Renal cortex interstitium (tissue), 11 donors: ENCODE measurements at regions not wholly inside any gene's neighbourhood (a gene's known extent, or its start where the extent isn't known, plus 50 kb on each side); places are given as distances from the start of the nearest gene placed in this dataset.
"Not testable (repeated sequence)": the region's sequence is repeated elsewhere in the genome, so short reads cannot be mapped to it uniquely, and the experiment has no call there.

Experiments used
- DNase-seq, 11 donors: peaks; one replicate each; pipeline ENCODE4 v3.0.0-alpha.2; 2013; ENCODE audit warnings: low read depth in 9 of 11, low spot score in 4 of 11; ENCODE audit errors: extremely low read depth in 1 of 11

- no peak for DNase-seq
These were observed 86.3 kb downstream of the NUS1 start for GRCh38 chr6:117761610-117762009.

- DNase-seq = no peak
These were observed 96.1 kb downstream of the NUS1 start for GRCh38 chr6:117771403-117771802.

GRCh38 chr6:117776441-117776840 lies 101.2 kb downstream of the NUS1 start:
- no peak for DNase-seq

- DNase-seq = no peak
These were observed 106.3 kb downstream of the NUS1 start for GRCh38 chr6:117781550-117781949.

DNA sequence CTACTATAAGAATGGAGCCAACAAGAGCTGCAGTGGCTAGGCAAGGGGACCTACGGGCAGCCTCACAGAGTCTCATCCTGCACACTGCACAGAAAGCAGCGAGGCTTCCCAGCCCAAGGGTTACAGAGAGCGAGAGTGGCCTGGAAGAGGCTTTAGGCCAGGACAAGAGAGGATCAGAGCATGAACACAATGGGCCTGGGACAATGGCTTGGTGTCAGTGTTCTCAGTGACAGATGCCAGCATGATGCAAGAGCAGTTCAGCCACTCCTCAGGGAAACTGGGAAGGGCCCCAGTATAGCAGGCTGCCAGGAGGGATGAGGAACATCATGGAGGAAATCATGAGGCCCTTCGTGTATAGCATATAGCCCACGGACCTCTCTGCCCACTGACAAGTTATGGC lies 108.0 kb downstream of the NUS1 start:
- no peak for DNase-seq

- no peak for DNase-seq
These were observed 115.7 kb downstream of the NUS1 start for GRCh38 chr6:117791012-117791411.

- DNase-seq = no peak
These were observed 111.8 kb upstream of the SLC35F1 start for GRCh38 chr6:117795234-117795633.

DNA sequence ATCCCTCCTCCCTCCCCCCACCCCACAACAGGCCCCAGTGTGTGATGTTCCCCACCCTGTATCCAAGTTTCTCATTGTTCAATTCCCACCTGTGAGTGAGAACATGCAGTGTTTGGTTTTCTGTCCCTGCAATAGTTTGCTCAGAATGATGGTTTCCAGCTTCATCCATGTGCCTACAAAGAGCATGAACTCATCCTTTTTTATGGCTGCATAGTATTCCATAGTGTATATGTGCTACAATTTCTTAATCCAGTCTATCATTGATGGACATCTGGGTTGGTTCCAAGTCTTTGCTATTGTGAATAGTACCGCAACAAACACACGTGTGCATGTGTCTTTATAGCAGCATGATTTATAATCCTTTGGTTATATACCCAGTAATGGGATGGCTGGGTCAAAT lies 108.2 kb upstream of the SLC35F1 start:
- not testable (repeated sequence) for DNase-seq

GRCh38 chr6:117810269-117810668 lies 96.8 kb upstream of the SLC35F1 start:
- DNase-seq = no peak

DNA sequence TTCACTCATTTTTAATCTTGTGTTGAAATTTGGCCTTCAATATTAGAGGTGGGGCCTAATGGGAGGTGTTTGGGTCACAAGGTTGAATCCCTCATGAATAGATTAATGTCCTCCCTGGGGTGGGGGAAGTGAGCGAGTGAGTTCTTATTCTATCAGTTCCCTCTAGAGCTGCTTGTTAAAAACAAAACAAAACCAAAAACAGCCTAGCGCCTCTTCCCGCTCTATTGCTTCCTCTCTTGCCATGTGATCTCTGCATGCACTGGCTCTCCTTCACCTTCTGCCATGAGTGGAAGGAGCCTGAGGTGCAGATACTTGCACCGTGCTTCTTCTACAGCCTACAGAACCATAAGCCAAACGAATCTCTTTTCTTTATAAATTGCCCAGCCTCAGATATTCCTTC lies 89.6 kb upstream of the SLC35F1 start:
- no peak for DNase-seq

DNA sequence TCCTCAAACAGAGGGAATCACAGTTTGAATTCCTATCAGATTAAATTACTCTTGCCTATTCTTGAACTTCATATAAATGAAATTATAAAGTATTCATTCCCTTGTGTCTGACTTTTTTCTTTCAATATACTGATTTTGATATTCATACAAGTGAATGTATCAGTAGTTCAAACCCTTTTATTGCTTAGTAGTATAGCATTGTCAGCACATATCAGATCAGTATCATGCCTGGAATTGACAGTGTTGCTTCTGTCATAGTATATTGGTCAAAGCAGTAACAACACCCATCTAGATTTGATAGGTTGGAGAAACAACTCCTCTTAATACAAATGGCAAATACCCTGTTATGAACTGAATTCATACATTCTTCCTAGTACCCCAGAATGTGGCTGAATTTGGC lies 89.1 kb upstream of the SLC35F1 start:
- no peak for DNase-seq

DNA sequence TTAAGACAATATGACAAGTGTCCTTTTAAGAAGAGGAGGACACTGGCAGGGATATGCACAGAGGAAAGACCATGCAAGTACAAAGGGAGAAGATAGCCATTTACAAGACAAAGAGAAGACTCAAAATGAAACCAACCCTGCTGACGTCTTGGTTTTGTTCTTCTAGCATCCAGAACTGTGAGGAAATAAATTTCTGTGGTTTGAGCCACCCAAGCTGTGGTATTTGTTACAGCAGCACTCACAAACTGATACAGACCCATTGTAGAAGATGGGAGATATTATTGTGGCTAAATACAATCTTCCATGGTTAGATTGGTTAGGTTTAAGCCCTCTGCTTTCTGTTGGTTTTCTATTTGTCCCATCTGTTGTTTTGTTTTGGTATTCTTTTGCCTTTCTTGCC lies 88.6 kb upstream of the SLC35F1 start:
- no peak for DNase-seq

DNA sequence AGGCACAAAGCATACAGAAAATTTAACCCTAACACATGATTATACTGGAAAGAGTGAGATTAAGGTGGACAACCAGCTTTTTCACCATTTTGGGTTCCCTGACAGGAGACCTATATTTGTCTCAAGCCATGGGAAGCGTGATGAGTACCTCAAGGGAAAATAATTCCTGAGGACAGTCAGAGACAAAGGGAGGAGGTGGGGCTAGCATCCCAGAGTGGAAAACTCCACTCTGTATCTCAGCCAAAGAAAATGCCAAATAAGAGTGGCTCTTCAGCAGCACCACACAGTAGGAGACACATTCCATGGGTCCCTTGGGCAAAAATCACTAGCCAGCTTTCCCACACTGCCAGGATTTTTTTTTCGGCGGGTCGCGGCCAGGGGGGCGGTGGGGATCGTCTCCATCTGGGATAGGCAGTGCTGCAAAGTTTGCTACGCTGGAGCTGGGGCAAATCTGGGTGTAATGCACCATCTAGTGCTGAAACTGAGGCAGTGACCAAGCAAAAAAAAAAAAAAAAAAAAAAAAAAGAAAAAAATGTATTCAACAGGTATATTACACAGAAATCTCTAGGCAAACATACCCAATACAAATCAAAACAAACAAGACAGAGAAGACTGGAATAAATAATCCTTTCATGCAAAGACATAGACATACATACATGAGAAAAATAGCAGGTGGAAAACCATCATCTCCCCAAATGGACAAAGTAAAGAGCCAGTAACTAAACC lies 77.3 kb upstream of the SLC35F1 start:
- DNase-seq = peak in 2 of 11 donors; percentile 1 to 4

DNA sequence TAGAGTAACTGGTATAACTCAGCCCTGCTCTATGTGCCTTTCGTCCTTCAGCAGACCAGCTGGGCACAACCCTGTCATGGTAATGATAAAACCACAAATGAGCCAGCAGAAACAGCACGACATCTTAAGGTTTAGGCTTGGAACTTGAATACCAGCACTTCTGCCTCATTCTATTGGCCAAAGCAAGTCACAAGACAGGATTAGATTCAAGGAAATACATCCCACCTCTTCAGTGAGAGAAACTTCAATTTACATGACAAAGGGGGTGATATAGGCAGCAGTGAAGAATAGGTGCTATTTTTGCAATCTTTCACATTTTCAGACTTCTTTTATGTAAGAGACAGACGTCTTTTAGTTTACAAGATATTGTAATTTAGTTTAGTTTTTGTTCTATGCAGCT lies 69.8 kb upstream of the SLC35F1 start:
- no peak for DNase-seq

DNA sequence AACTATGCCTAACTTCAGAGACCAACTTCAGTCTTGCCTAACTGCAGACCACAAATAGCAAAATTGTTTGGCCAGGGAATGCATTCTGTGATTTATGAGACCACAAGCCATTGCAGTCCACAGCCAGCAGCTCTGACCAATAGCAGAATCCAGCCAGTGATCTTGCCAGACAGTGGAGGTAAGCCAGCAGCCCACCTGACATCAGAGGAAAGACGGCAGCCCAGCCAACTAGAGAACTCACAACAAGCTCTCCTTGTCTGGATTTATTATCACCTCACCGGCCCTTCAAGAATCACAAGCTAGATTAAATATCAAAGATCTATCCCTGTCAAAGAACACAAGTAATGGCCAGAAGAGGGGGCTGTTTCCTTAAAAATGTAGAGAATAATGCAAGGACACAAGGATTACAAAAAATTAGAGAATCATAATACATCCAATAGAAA lies 66.5 kb upstream of the SLC35F1 start:
- peak in 6 of 11 donors; percentile 1 to 13 (median 8) for DNase-seq

DNA sequence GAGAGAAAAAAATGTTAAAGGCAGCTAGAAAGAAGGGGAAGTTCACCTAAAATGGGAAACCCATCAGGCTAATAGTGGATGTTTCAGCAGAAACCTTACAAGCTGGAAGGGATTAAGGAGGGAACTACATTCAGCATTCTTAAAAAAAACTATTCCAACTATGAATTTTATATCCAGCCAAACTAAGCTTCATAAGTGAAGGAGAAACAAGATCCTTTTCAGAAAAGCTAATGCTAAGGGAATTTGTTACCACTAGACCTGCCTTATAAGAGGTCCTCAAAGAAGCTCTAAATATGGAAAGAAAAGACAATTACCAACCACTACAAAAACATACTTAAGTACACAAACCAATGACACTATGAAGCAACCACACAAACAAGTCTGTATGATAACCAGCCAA lies 59.2 kb upstream of the SLC35F1 start:
- no peak for DNase-seq

GRCh38 chr6:117849087-117849486 lies 58.0 kb upstream of the SLC35F1 start:
- no peak for DNase-seq
